Endothelial cell of umbilical vein (primary cell): ENCODE measurements at regions not wholly inside any gene's neighbourhood (a gene's known extent, or its start where the extent isn't known, plus 50 kb on each side); places are given as distances from the start of the nearest gene placed in this dataset.
"Not testable (repeated sequence)": the region's sequence is repeated elsewhere in the genome, so short reads cannot be mapped to it uniquely, and the experiment has no call there.

Source experiments
- BruUV-seq: library from RNA; stranded (reverse); fragments of 400-500 nt; replicated peaks from 2 replicates; lab custom pipeline; 2021; lab: Mats Ljungman, UMichigan
- CTCF ChIA-PET: fragments of 300-600, 350-600 bp; sonication (Branson Sonifier 250); formaldehyde crosslinking; loops from one replicate; lab custom pipeline; 2021; ENCODE audit warnings: antibody characterized with exemption, inconsistent platforms; lab: Charles Lee
- POLR2A ChIA-PET: fragments of 300-600, 350-600 bp; sonication (Branson Sonifier 250); formaldehyde crosslinking; loops from one replicate; lab custom pipeline; 2021; ENCODE audit warnings: antibody characterized with exemption, inconsistent platforms; lab: Charles Lee
- DNase-seq: peaks from one replicate; pipeline ENCODE4 v3.0.0-alpha.2; 2011; ENCODE audit warnings: low read depth, low spot score
- FAIRE-seq: peaks from 2 replicates; lab custom pipeline; 2011; peaks lifted over from hg19 to GRCh38; lab: Jason Lieb, UNC
- H2AFZ ChIP-seq: 2 replicates; pipeline ENCODE4 v1.6.0; 2012; ENCODE audit warnings: low read depth, low read length, control low read depth, inconsistent platforms
- H3K27ac ChIP-seq: 2 replicates; pipeline ENCODE4 v1.5.1; 2011; ENCODE audit warnings: low read depth, mild to moderate bottlenecking, control low read depth, low read length, moderate library complexity; ENCODE audit not compliant: insufficient read depth
- H3K27me3 ChIP-seq, 2 experiments: 2 replicates each; pipeline versions ENCODE4 v1.6.0 to v1.6.1; 2011; ENCODE audit warnings: low read length in 2 of 2, mixed read lengths in 1 of 2; ENCODE audit not compliant: control insufficient read depth in 2 of 2, insufficient read depth in 2 of 2
- H3K36me3 ChIP-seq, 2 experiments: 2 replicates in 1 of 2; 3 replicates in 1 of 2; pipeline ENCODE4 v1.5.1; 2011; ENCODE audit warnings: low read length in 2 of 2, mild to moderate bottlenecking in 1 of 2, moderate library complexity in 1 of 2; ENCODE audit not compliant: control insufficient read depth in 2 of 2, insufficient read depth in 2 of 2; ENCODE audit errors: extremely low read depth in 1 of 2
- H3K4me1 ChIP-seq: 3 replicates; pipeline ENCODE4 v1.5.1; 2011; ENCODE audit warnings: mild to moderate bottlenecking, low read length; ENCODE audit not compliant: control insufficient read depth, insufficient read depth; ENCODE audit errors: extremely low read depth
- H3K4me2 ChIP-seq: 2 replicates; pipeline ENCODE4 v1.6.1; 2011; ENCODE audit warnings: low read length, control low read depth, mixed read lengths; ENCODE audit not compliant: insufficient read depth
- H3K4me3 ChIP-seq, 3 experiments: fragments of 200-600 bp in 1 of 3; sonication (generic), shearing (Covaris generic) in 1 of 3; replicated peaks in 1 of 3; 2 replicates each; pipeline ENCODE4 v1.5.1; 2011 to 2016; ENCODE audit warnings: control low read depth in 3 of 3, low read length in 3 of 3, mild to moderate bottlenecking in 2 of 3, inconsistent platforms in 1 of 3, low read depth in 1 of 3, moderate library complexity in 1 of 3; ENCODE audit not compliant: insufficient read depth in 1 of 3
- H3K79me2 ChIP-seq: 2 replicates; pipeline ENCODE4 v1.6.0; 2012; ENCODE audit warnings: low read length, inconsistent platforms; ENCODE audit not compliant: control insufficient read depth, insufficient read depth
- H3K9ac ChIP-seq: replicated peaks from 2 replicates; pipeline ENCODE3; 2011; ENCODE audit warnings: low read length, control low read depth; ENCODE audit not compliant: insufficient read depth; ENCODE audit errors: extremely low read depth
- H3K9me1 ChIP-seq: replicated peaks from 3 replicates; pipeline ENCODE4 v1.6.0; 2011; ENCODE audit warnings: mild to moderate bottlenecking, low read length; ENCODE audit not compliant: control insufficient read depth, insufficient read depth; ENCODE audit errors: extremely low read depth
- H3K9me3 ChIP-seq: replicated peaks from 2 replicates; pipeline ENCODE4 v1.5.1; 2012; ENCODE audit warnings: low read length, inconsistent platforms; ENCODE audit not compliant: control insufficient read depth, insufficient read depth
- H4K20me1 ChIP-seq: replicated peaks from 2 replicates; pipeline ENCODE3; 2011; ENCODE audit warnings: mild to moderate bottlenecking, low read length; ENCODE audit not compliant: control insufficient read depth, insufficient read depth; ENCODE audit errors: extremely low read depth
- CTCF ChIP-seq, 2 donors: IDR thresholded peaks; 1 replicate in 1 of 2; 2 replicates in 1 of 2; pipeline ENCODE4 v1.5.1; 2011; ENCODE audit warnings: low read length in 2 of 2, mild to moderate bottlenecking in 2 of 2, moderate library complexity in 2 of 2, control low read depth in 1 of 2, inconsistent platforms in 1 of 2, low read depth in 1 of 2; ENCODE audit not compliant: insufficient read depth in 1 of 2; ENCODE audit errors: extremely low read depth in 1 of 2
- EZH2 ChIP-seq: IDR thresholded peaks from 2 replicates; pipeline ENCODE4 v1.6.1; 2012; ENCODE audit warnings: borderline replicate concordance, low read depth, mild to moderate bottlenecking, moderate library complexity, low read length, inconsistent platforms; ENCODE audit not compliant: severe bottlenecking
- FOS ChIP-seq: IDR thresholded peaks from 2 replicates; pipeline ENCODE4 v1.6.1; 2011; ENCODE audit warnings: mild to moderate bottlenecking, low read length, moderate library complexity, borderline replicate concordance; ENCODE audit not compliant: insufficient read depth
- GATA2 ChIP-seq: IDR thresholded peaks from 2 replicates; pipeline ENCODE4 v1.7.0; 2011; ENCODE audit warnings: low read depth, mild to moderate bottlenecking, moderate library complexity, mixed read lengths, low read length; ENCODE audit not compliant: insufficient read length, insufficient read depth
- JUN ChIP-seq: IDR thresholded peaks from 2 replicates; pipeline ENCODE4 v1.6.1; 2011; ENCODE audit warnings: borderline replicate concordance, low read depth; ENCODE audit not compliant: insufficient read length, insufficient read depth
- MAX ChIP-seq: IDR thresholded peaks from 2 replicates; pipeline ENCODE4 v1.6.1; 2011; ENCODE audit not compliant: insufficient read depth, insufficient read length
- MYC ChIP-seq: IDR thresholded peaks from one replicate; pipeline ENCODE4 v1.6.1; 2011; ENCODE audit warnings: mild to moderate bottlenecking, low read depth, low read length
- POLR2A ChIP-seq: IDR thresholded peaks from 2 replicates; pipeline ENCODE4 v1.6.1; 2012; ENCODE audit warnings: low read depth, mild to moderate bottlenecking, control low read depth, low read length
- POLR2AphosphoS5 ChIP-seq: IDR thresholded peaks from 2 replicates; pipeline ENCODE4 v1.6.1; 2012; ENCODE audit warnings: low read depth, mild to moderate bottlenecking, control low read depth, low read length, moderate library complexity; ENCODE audit not compliant: insufficient read depth
- dilution Hi-C: fragments of 300-500 bp; cut with MboI; formaldehyde crosslinking; loops from one replicate; pipeline ENCODE4 v1.15.0; 2019; ENCODE audit warnings: low sequenced_read_pairs; ENCODE audit not compliant: extremely low pct_ligation_motif_present
- intact Hi-C: fragments of 100-400 bp; cut with micrococcal nuclease; formaldehyde crosslinking; loops from one replicate; pipeline ENCODE4 v1.10.0; 2022

- H3K9ac ChIP-seq, intact Hi-C loops, H3K4me1 ChIP-seq, H3K9me3 ChIP-seq, H3K4me2 ChIP-seq, H3K9me1 ChIP-seq, H3K79me2 ChIP-seq, H3K4me3 ChIP-seq, H3K36me3 ChIP-seq, BruUV-seq, FAIRE-seq, DNase-seq, H3K27ac ChIP-seq, dilution Hi-C loops, H4K20me1 ChIP-seq, CTCF ChIA-PET, POLR2A ChIA-PET, H2AFZ ChIP-seq, H3K27me3 ChIP-seq: not testable (repeated sequence)
These were observed 432.1 kb downstream of the ZNF536 start for GRCh38 chr19:30804333-30804732.

GRCh38 chr19:30802424-30803013 lies 430.3 kb downstream of the ZNF536 start:
- DNase-seq (no peak), FAIRE-seq (no peak)
- Histone ChIP-seq H3K4me3 (no peak overlapping the region), H3K4me1 (no peaks in the 10 kb centered on the region), H3K27me3 (no peaks in the 10 kb centered on the region), H3K79me2 (no peaks in the 10 kb centered on the region), H3K9me3 (peaks cover 10% of the 10 kb centered on the region), H2AFZ (no peak overlapping the region), H3K4me2 (no peak overlapping the region), H3K9ac (no peak overlapping the region), H3K9me1 (no peaks in the 10 kb centered on the region), H3K27ac (no peak overlapping the region), H3K36me3 (no peaks in the 10 kb centered on the region), H4K20me1 (no peaks in the 10 kb centered on the region)
- dilution Hi-C loops: no loop called here
- intact Hi-C loops: no loop called here
- BruUV-seq: no TSS peak
- TF ChIP-seq MYC (no peak), POLR2AphosphoS5 (no peak), POLR2A (no peak), MAX (no peak), JUN (no peak), EZH2 (no peak), FOS (no peak), GATA2 (no peak), CTCF (IDR thresholded peaks at IDR 0.05; ENCODE audit: extremely low read depth in 1 of 2, insufficient read depth in 1 of 2, low read depth in 1 of 2, low read length in 2 of 2) (no peak)
- CTCF ChIA-PET: no interaction called here
- POLR2A ChIA-PET: no interaction called here
